ENCODE measurements at regions not wholly inside any gene's neighbourhood (a gene's known extent, or its start where the extent isn't known, plus 50 kb on each side); places are given as distances from the start of the nearest gene placed in this dataset.

- TF ChIP-seq GATA3 (IDR thresholded peaks at IDR 0.05; ENCODE audit: low read depth, low read length) (no peak), GATA2 (IDR thresholded peaks at IDR 0.05; ENCODE audit: low read depth, low read length) (no peak)
Observed at GRCh38 chr2:31762085-31762484, 181.3 kb upstream of the SRD5A2 start.

GRCh38 chr2:31748041-31748440 is 167.3 kb upstream of the SRD5A2 start:
- TF ChIP-seq GATA3 (IDR thresholded peaks at IDR 0.05; ENCODE audit: low read depth, low read length) (no peak), GATA2 (IDR thresholded peaks at IDR 0.05; ENCODE audit: low read depth, low read length) (no peak)

DNA sequence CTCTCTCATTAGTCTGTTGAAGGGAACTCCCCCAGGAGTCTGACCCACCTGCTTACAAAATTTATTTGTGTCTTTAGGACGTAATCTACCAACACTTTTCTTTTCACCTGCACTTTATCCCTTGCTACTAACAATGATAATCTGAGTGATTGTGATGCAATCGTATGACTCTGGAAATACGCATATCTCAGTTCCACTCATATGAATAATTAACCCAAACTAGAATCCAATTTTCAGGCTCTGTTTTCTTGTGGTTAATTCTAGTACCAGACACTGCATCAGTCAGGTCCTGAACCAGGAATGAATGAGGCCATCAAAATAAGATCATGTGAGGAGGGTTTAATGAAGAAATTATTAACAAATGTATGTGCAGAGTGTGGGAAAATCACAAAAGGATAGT is 158.4 kb upstream of the SRD5A2 start:
- TF ChIP-seq GATA3 (IDR thresholded peaks at IDR 0.05; ENCODE audit: low read depth, low read length), result no peak
- no peak for TF ChIP-seq GATA2 (IDR thresholded peaks at IDR 0.05; ENCODE audit: low read depth, low read length)

- no peak for TF ChIP-seq GATA3 (IDR thresholded peaks at IDR 0.05; ENCODE audit: low read depth, low read length)
- no peak for TF ChIP-seq GATA2 (IDR thresholded peaks at IDR 0.05; ENCODE audit: low read depth, low read length)
Observed at GRCh38 chr2:31736695-31737454, 156.1 kb upstream of the SRD5A2 start.

DNA sequence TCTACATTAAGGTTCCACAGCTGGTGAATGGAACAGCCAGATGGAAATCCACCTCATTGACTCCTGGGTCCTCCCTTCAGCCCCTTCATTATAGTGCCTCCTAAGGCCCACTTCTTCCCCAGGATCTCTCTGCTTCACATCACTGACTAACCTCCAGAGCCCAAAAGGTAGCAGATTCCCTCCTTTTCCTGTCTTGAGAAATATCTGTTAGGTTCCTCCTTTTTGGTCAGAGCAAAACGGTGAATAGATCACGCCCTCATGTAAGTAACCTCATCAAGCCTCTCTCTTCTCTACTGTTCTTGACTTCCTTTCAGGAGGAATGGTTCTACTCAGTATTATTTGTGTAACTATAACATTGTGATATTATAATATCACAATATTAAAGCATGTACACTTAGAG is 155.0 kb upstream of the SRD5A2 start:
- no peak for TF ChIP-seq GATA2 (IDR thresholded peaks at IDR 0.05; ENCODE audit: low read depth, low read length)
- TF ChIP-seq GATA3 (IDR thresholded peaks at IDR 0.05; ENCODE audit: low read depth, low read length), result no peak

- TF ChIP-seq GATA2 (IDR thresholded peaks at IDR 0.05; ENCODE audit: low read depth, low read length) (no peak), GATA3 (IDR thresholded peaks at IDR 0.05; ENCODE audit: low read depth, low read length) (no peak)
Observed at GRCh38 chr2:31729442-31730092, 148.8 kb upstream of the SRD5A2 start.

DNA sequence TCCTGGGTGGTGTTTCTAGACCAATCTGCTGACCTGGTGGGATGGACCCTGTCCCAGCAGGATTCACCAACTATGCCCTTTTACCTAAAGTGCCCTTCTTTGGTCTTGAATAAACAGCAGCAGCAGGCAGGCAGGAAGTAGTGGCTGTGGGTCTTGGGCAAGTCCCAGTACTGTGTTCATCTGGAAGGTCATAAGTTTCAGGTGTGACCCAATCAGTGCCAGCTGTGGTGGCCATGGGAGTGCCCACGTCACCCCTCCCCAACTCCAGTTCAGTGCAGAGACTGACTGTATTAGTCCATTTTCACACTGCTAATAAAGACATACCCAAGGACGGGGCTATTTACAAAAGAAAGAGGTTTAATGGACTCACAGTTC is 148.3 kb upstream of the SRD5A2 start:
- TF ChIP-seq GATA2 (IDR thresholded peaks at IDR 0.05; ENCODE audit: low read depth, low read length) (no peak), GATA3 (IDR thresholded peaks at IDR 0.05; ENCODE audit: low read depth, low read length) (no peak)

DNA sequence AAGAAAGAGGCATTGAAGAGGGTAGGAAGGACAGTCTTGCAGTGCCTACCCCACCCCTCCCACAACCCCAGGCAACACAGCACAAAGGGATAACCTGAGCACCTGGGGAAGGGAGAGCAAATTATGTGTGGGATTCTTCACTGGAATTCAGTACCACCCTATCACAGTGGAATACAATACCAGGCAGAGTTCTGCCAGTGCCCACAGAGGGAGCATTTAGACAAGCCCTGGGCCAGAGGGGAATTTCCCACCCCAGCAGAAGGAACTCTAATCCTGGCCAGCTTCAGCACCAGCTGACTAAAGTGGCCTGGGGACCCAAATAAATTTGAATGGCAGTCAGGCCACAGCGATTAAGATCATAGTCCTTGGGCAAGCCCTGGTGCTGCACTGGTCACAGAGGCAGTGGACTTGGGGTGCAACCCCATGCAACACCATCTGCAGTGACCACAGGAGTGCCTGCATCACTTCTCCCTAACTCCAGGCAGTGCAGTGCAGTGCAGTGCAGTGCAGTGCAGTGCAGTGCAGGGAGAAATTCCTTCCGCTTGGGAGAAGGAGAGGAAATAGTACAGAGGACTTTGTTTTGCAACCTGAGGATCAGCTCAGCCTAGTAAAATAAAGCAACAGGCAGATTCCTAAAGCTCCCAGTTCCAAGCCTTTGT is 147.8 kb upstream of the SRD5A2 start:
- no peak for TF ChIP-seq GATA3 (IDR thresholded peaks at IDR 0.05; ENCODE audit: low read depth, low read length)
- TF ChIP-seq GATA2 (IDR thresholded peaks at IDR 0.05; ENCODE audit: low read depth, low read length), result no peak

GRCh38 chr2:31726457-31726856 is 145.7 kb upstream of the SRD5A2 start:
- TF ChIP-seq GATA3 (IDR thresholded peaks at IDR 0.05; ENCODE audit: low read depth, low read length) (no peak), GATA2 (IDR thresholded peaks at IDR 0.05; ENCODE audit: low read depth, low read length) (no peak)

DNA sequence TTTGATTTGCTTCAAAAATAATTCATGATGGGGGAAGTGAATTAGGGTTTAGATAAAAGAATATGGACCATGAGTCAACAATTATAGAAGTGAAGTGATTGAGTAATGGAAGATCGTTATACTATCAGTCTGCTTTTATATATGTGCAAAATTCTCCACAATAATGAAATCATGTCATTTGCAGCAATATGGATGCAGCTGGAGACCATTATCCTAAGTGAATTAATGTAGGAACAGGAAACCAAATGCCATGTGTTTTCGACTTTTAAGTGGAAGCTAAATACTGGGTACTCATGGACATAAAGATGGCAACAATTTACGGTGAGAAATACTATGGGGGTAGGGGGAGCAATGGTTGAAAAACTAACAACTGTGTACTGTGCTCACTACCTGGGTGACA is 144.7 kb upstream of the SRD5A2 start:
- TF ChIP-seq GATA2 (IDR thresholded peaks at IDR 0.05; ENCODE audit: low read depth, low read length), result no peak
- no peak for TF ChIP-seq GATA3 (IDR thresholded peaks at IDR 0.05; ENCODE audit: low read depth, low read length)

DNA sequence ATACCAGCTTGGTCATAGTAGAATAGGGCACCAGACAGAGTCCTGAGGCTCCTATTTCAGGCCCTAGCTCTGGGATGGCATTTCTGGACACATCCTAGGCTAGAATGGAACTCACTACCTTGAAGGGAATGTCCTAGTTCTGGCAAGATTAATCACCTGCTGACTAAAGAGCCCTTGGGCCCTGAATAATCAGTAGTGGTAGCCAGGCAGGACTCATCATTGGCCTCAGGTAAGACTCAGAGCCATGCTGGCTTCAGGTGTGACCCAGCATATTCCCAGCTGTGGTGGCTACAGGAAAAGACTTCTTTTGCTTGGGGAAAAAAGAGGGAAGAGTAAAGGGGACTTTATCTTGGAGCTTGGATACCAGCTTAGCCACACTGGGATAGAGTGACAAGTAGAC is 131.0 kb upstream of the SRD5A2 start:
- TF ChIP-seq GATA3 (IDR thresholded peaks at IDR 0.05; ENCODE audit: low read depth, low read length) (no peak), GATA2 (IDR thresholded peaks at IDR 0.05; ENCODE audit: low read depth, low read length) (no peak)

DNA sequence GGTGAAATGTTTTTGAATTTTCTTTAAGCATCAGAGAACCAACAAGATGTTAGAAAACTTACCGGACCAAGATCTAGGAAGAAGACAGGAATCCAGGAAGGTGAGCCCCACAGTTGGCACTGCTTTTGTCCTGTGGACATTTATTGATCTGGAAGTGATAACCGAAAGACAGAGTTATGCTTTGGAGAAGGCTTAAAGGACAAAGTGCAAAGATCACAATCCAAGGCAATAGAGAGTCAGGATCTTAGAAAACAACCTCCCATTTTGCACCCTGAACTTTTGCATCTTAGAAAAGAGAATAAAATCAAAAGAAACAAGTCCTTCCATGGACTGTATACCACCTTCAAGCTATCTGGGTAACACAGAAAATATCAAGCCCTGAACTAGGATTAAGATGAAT is 129.4 kb upstream of the SRD5A2 start:
- TF ChIP-seq GATA2 (IDR thresholded peaks at IDR 0.05; ENCODE audit: low read depth, low read length) (no peak), GATA3 (IDR thresholded peaks at IDR 0.05; ENCODE audit: low read depth, low read length) (no peak)

DNA sequence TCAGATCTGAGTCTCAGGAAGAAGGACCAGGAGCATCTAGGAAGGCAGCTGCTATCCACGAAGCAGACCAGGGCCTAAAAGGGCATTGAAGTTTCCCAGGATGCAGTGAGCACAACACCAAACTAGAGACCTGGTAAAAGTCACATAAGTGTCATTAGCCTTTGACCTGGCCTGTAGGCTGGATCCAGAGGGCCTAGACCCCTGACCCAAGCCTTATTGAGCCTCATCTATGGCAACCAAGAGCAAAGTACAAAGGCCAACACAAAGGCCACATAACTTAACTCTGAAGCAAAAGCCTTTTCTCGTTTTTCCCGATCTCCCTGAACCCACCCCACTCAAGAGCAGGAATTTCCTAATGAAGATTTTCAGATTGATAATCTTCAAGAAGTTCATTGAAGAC is 127.3 kb upstream of the SRD5A2 start:
- TF ChIP-seq GATA3 (IDR thresholded peaks at IDR 0.05; ENCODE audit: low read depth, low read length) (no peak), GATA2 (IDR thresholded peaks at IDR 0.05; ENCODE audit: low read depth, low read length) (no peak)

DNA sequence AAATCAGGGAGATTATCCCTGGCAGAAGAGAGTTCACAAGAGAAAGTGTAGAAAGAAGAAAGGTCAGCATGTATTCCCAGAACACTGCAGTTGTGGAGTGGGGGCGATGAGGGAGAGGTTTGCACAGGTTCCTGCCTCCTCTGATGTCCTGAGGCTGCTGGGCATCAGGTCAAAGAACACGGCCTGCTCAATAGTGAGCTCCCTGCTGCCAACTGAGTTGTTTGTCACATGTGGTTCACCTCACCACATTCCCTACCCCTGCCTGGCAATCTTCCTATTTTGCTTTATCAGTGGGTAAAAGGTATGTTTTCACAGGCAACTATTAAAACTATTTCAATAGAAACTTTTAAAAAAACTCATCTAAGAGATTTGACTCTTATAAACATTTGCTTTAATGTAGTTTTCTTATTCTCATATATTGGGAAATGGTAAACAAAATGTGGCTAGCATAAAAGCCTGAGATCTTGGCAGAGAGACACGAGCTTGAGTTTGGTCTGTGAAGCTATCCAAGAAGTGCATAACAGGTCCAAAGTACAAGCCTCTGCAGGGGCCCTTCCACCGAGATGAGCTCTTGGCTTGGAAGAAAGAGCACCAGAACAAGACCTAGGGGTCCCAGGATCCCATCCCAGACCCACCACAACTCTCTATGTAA is 123.9 kb upstream of the SRD5A2 start:
- no peak for TF ChIP-seq GATA3 (IDR thresholded peaks at IDR 0.05; ENCODE audit: low read depth, low read length)
- no peak for TF ChIP-seq GATA2 (IDR thresholded peaks at IDR 0.05; ENCODE audit: low read depth, low read length)
